ENCODE measurements at regions not wholly inside any gene's neighbourhood (a gene's known extent, or its start where the extent isn't known, plus 50 kb on each side); places are given as distances from the start of the nearest gene placed in this dataset.

DNA sequence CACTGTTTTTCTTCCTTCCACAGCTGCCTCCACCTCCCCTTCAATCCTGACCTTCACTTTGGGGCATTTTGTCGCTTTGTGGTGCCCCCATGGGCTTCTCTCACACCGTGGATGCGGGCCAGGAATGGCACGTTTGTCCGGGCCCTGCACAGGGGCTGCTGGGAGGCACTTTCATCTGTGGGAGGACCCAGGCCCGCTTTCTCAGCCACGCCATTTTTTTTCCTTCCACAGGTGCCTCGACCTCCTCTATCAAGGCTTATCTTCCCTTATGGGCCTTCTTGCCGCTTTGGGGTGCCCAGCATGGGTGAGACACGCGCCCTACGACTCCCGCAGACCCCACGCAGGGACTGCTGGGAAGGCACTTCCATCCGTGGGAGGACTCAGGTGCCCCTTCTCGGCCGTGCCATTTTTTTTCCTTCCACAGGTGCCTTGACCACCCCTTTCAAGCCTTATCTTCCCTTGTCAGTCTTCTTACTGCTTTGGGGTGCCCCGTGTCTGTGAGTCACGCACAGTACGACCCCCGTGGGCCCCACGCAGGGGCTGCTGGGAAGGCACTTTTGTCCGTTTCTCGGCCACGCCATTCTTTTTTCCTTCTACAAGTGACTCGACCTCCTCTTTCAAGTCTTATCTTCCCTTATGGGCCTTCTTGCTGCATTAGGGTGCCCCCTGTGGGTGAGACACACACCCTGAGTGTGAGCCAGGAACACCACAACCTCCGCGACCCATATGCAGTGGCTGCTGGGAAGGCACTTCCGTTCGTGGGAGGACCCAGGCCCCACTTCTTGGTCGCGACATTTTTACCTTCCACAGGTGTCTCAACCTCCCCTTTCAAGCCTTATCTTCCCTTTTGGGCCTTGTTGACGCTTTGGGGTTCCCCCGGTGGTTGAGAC, 270.7 kb downstream of the ALG10 start:
- no peak for FAIRE-seq

DNA sequence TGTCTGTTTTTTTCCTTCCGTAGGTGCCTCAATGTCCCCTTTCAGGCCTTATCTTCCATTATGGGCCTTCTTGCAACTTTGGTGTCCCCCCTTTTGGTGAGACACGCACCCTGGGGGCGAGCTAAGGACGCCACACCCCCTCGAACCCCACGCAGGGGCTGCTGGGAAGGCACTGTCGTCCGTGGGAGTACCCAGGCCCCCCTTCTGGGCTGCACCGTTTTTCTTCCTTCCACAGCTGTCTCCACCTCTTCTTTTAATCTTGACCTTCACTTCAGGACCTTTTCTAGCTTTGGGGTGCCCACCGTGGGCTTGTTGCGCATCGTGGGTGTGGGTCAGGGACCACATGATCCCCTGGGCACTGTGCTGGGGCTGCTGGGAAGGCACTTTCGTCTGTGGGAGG, 271.8 kb downstream of the ALG10 start:
- no peak for FAIRE-seq

DNA sequence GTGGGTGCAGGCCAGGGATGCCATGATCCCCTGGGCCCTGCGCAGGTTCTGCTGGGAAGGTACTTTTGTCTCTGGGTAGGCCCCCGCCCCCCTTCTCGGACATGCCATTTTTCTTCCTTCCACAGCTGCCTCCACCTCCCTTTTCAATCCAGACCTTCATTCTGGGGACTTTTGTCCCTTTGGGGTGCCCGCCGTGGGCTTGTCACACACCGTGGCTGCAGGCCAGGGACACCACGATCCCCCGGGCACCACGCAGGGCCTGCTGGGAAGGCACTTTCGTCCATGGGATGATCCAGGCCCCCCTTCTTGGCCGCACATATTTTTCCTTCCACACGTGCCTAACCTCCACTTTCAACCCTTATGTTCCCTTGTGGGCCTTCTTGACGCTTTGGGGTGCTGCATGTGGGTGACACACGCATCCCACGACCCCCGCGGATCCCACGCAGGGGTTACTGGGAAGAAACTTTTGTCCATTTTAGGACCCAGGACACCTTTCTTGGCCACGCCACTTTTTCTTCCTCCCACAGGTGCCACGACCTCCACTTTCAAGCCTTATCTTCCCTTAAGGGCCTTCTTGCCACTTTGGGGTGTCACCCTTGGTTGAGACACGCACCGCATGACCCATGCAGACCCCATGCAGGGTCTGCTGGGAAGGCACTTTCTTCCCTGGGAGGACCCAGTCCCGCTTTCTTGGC, 272.5 kb downstream of the ALG10 start:
- no peak for FAIRE-seq

DNA sequence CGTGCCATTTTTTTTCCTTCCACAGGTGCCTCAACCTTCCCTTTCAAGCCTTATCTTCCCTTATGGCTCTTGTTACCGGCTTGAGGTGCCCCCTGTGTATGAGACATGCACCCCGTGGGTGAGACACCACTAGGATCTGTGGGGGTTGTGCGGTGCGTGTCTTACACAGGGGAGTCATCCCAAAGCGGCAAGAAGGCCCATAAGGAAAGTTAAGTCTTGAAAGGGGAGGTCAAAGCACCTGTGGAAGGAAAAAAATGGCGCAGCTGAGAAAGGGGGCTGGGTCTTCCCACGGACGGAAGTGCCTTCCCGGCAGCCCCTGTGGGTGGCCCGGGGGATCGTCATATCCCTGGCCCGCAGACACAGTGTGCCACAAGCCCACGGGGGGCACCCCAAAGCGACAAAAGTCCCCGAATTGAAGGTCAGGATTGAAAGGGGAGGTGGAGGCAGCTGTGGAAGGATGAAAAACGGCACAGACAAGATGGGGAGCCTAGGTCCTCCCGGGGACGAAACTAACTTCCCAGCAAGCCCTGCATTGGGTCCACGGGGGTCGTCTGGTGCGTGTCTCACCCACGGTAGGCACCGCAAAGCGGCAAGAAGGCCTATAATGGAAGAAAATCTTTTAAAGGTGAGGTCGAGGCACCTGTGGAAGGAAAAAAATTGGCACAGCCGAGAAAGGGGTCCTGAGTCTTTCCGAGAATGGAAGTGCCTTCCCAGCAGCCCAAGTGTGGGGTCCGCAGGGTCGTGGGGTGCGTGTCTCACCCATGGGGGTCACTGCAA, 273.3 kb downstream of the ALG10 start:
- FAIRE-seq = no peak

DNA sequence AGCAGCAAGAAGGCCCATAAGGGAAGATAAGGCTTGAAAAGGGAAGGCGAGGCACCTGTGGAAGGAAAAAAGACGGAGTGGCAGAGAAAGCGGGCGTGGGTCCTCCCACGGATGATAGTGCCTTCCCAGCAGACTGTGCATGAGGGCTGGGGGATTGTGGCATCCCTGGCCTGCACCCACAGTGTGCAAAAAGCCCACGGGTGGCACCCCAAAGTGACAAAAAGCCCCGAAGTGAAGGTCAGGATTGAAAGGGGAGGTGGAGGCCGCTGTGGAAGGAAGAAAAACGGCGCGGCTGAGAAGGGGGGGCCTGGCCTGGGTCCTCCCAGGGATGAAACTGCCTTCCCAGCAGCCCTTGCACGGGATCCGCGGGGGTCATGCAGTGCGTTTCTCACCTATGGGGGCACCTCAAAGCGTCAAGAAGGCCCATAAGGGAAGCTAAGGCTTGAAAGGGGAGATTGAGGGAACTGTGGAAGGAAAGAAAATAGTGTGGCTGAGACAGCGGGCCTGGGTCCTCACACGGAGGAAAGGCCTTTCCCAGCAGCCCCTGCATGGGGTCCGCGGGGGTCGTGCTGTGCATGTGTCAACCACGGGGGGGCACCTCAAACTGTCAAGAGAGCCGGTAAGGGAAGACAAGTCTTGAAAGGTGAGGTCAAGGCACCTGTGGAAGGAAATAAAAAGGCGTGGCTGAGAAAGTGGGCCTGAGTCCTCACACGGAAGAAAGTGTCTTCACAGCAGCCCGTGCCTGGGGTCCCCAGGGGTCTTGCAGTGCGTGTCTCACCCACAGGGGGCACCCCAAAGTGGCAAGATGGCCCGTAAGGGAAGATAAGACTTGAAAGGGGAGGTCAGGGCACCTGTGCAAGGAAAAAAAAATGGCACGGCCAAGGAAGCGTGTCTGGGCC, 274.1 kb downstream of the ALG10 start:
- no peak for FAIRE-seq

DNA sequence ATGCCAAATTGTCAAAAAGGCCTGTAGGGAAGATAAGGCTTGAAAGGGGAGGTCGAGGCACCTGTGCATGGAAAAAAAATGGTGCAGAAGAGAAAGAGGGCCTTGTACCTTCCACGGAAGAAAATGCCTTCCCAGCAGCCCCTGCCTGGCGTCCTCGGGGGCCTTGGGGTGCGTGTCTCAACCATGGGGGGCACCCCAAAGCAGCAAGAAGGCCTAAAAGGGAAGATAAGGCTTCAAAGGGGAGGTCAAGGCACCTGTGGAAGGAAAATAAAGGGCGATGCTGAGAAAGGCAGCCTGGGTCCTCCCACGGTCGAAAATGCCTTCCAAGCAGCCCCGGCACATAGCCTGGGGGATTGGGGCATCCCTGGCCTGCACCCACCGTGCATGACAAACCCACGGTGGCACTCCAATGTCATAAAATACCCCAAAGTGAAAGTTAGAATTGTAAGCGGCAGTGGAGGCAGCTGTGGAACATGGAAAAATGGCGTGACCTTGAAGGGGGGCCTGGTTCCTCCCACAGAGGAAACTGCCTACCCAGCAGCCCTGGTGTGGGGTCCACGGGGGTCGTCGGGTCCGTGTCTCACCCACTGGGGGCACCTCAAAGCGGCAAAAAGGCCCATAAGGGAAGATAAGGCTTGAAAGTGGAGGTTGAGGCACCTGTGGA, 275.0 kb downstream of the ALG10 start:
- no peak for FAIRE-seq

DNA sequence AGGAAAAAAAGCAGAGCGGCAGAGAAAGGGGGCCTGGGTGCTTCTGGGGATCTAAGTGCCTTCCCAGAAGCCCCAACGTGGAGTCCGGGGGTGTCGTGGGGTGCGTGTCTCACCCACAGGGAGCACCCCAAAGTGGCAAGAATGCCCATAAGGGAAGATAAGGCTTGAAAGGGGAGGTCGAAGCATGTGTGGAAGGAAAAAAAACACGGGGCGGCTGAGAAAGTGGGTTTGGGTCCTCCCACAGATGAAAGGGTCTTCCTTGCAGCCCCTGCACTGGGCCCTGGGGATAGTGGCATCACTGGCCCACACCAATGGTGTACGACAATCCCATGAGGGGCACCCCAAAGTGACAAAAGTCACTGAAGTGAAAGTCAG, 275.5 kb downstream of the ALG10 start:
- no peak for FAIRE-seq

DNA sequence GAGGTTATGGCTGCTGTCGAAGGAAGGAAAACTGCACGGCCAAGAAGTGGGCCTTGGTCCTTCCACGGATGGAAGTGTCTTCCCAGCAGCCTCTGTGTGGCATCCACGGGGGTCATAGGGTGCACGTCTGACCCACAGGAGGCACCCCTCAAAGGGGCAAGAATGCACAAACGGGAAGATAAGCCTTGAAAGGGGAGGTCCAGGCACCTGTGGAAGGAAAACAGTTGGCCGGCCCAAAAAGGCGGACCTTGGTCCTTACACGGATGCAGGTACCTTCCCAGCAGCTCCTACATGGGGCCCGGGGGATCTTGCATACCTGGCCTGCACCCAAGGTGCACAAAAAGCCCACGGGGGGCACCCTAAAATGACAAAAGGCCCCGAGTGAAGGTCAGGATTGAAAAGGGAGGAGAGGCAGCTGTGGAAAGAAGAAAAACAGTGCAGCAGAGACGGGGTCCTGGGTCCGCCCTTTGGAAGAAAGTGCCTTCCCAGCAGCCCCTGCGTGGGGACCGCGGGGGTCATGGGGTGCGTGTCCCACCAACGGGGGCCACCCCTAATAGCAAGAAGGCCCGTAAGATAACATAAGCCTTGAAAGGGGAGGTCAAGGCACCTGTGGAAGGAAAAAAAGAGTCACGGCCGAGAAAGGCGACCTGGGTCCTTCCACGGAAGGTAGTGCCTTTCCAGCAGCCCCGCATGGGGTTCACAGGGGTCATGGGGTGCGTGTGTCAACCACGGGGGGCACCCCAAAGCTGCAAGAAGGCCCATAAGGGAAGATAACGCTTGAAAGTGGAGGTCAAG, 276.1 kb downstream of the ALG10 start:
- no peak for FAIRE-seq

DNA sequence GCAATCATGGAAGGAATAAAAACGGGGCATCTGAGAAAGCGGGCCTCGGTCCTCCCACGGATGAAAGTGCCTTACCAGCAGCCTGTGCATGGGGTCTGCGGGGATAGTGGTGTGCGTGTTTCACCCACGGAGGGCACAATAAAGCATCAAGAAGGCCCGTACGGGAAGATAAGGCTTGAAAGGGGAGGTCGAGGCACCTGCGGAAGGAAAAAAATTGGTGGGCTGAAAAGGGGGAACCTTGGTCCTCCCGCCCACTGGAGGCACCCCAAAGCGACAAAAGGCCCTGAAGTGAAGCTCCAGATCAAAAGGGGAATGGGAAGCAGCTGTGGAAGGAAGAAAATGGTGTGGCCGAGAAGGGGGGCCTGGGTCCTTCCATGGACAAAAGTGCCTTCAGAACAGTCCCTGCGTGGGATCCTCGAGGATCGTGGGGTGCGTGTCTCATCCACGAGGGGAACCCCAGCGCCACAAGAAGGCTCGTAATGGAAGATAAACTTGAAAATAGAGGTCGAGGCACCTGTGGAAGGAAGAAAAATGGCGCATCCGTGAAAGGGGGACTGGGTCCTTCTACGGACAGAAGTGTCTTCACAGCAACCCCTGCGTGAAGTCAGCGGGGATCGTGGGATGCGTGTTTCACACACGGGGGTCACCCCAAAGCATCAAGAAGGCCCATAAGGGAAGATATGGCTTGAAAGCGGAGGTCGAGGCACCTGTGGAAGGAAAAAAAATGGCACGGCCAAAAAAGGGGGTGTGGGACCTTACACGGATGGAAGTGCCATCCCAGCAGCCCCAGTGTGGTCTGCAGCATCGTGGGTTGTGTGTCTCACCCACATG, 276.9 kb downstream of the ALG10 start:
- no peak for FAIRE-seq

DNA sequence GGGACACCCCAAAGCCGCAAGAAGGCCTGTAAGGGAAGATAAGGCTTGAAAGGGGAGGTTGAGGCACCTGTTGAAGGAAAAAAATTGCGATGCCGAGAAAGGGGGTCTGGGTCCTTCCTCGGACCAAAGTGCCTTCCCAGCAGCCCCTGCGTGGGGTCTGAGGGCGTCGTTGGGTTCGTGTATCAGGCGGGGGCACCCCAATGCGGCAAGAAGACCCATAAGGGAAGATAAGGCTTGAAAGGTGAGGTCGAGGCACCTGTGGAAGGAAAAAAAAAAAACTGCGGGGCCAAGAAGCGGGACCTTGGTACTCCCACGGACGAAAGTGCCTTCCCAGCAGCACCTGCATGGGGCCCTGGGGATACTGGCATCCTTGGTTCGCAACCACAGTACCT, 277.5 kb downstream of the ALG10 start:
- no peak for FAIRE-seq

DNA sequence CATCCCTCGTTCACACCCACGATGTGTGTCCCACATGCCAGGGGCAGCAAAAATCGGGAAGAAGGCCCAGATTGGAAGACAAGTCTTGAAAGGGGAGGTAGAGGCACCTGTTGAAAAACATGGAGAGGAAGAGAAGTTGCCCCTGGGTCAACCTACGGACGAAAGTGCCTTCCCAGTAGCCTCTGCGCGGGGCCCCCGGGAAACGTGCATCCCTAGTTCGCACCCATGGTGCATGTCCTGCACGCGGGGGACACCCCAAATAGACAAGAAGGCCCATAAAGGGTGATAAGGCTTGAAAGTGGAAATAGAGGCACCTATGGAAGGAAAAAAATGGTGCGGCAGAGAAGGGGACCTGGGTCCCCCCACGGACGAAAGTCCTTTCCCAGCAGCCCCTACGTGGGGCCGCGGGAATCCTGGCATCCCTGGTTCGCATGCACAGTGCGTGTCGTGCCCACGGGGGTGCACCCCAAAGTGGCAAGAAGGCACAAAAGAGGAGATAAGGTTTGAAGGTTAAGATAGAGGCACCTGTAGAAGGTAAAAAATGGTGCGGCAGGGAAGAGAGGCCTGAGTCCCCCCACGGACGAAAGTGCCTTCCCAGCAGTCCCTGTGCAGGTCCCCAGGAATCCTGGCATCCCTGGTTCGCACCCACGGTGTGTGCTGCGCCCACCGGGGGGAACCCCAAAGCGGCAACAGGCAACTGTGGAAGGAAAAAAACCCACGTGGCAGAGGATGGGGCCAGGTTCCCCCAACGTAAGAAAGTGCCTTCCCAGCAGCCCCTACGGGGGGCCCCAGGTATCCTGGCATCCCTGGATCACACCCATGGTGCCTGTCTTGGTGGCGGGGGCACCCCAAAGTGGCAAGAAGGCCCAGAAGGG, 278.3 kb downstream of the ALG10 start:
- FAIRE-seq = no peak

DNA sequence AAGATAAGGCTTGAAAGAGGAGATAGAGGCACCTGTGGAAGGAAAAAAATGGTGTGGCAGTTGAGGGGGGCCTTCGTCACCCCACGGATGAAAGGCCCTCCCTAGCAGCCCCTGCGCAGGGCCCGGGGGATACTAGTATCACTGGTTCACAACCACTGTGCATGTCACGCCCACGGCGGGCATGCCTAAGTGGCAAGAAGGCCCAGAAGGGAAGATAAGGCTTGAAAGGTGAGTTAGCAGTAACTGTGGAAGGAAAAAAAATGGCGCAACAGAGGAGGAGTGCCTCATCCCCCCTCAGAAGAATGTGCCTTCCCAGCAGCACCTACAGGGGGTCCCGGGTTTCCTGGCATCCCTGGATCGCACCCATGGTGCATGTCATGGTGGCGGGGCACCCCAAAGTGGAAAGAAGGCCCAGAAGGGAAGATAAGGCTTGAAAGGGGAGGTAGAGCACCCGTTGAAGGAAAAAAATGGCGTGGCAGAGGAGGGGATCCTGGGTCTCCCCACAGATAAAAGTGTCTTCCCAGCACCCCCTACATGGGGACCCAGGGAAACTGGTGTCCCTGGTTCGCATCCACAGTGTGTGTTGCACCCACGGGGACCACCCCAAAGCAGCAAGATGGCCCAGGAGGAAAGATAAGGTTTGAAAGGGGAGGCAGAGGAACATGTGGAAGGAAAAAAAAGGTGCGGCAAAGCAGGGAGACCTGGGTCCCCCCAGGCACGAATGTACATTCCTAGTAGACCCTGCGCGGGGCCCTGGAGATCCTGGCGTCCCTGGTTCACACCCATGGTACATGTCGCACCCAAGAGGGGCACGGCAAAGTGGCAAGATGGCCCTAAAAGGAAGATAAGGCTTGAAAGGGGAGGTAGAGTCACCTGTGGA, 279.2 kb downstream of the ALG10 start:
- no peak for FAIRE-seq

DNA sequence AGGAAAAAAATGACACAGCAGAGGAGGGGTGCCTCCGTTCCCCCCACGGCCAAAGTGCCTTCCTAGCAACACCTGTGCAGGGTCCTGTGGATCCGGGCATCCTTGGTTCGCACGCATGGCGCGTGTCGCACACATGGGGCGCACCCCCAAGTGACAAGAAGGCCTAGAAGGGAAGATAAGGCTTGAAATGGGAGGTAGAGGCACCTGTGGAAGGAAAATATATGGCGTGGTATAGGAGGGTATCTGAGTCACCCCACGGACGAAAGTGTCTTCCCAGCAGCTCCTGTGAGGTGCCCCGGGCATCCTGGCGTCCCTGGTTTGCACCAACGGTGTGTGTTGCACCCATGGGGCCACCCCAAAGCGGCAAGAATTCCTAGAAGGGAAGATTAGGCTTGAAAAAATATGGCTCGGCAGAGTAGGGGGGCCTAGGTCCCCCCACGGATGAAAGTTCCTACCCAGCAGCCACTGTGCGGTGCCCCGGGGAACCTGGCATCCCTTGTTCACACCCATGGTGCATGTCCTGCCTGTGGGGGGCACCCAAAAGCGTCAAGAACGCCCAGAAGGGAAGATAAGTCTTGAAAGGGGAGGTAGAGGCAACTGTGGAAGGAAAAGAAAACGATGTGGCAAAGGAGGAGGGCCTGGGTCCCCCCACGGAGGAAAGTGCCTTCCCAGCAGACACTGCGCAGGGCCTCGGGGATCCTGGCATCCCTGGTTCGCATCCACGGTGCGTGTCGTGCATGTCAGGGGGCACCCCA, 280.0 kb downstream of the ALG10 start:
- FAIRE-seq = no peak

DNA sequence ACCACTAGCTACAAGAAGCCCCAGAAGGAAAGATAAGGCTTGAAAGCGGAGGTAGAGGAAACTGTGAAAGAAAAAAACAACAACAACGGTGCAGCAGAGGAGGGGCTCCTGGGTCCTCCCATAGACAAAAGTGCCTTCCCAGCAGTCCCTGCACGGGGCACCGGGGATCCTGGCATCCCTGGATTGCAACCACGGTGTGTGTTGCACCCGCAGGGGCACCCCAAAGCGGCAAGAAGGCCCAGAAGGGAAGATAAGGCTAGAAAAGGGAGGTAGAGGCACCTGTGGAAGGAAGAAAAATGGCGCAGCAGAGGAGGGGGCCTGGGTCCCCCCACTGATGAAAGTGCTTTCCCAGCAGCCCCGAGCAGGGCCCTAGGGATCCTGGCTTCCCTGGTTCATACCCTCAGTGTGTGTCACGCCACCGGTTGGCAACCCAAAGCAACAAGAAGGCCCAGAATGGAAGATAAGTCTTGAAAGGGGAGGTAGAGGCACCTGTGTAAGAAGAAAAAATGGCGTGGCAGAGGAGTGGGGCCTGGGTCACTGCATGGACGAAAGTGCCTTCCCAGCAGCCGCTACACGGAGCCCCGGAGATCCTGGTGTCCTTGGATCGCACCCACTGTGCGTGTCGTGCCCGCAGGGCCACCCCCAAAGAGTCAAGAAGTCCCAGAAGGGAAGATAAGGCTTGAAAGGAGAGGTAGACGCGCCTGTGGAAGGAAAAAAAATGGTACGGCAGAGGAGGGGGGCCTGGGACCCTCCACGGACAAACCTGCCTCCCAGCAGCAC, 281.0 kb downstream of the ALG10 start:
- no peak for FAIRE-seq

DNA sequence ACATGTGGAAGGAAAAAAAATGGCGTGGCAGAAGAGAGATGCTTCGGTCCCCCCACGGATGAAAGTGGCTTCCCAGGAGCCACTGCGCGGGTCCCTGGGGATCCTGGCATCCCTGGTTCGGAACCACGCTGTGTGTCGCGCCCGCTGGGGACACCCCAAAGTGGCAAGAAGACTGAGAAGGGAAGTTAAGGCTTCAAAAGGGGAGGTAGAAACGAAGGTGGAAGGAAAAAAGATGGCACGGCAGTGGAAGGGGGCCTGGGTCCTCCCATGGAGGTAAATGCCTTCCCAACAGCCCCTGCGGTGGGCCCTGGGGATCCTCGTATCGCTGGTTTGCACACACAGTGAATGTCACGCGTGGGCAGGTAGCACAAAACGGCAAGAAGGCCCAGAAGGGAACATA, 281.7 kb downstream of the ALG10 start:
- FAIRE-seq = no peak

DNA sequence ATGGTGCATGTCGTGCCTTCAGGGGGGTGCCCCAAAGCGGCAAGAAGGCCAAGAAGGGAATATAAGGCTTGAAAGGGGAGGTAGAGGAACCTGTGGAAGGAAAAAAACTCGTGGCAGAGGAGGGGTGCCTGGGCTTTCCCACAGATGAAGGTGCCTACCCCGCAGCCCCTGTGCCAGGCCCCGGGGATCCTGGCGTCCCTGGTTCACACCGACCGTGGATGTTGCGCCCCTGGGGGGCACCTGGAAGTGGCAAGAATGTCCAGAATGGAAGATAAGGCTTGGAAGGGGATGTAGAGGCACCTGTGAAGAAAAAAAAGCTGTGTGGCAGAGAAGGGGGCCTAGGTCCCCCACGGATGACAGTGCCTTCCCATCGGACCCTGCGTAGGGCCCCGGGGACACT, 282.2 kb downstream of the ALG10 start:
- FAIRE-seq = no peak
